SK-N-MC (cell line): ENCODE measurements at regions not wholly inside any gene's neighbourhood (a gene's known extent, or its start where the extent isn't known, plus 50 kb on each side); places are given as distances from the start of the nearest gene placed in this dataset.

Source experiments
- EZH2 ChIP-seq: fragments of 200-600 bp; sonication (generic); IDR thresholded peaks from one replicate; pipeline ENCODE4 v1.6.1; 2017; ENCODE audit warnings: antibody characterized with exemption
- FOXP2 ChIP-seq: optimal IDR thresholded peaks from 2 replicates; pipeline ENCODE3; 2011; ENCODE audit warnings: mild to moderate bottlenecking, moderate library complexity; ENCODE audit not compliant: insufficient read depth; ENCODE audit errors: extremely low read length, control extremely low read depth
- POLR2AphosphoS5 ChIP-seq: IDR thresholded peaks from 2 replicates; pipeline ENCODE4 v1.6.1; 2012; ENCODE audit warnings: mild to moderate bottlenecking, low read depth, low read length, borderline replicate concordance

DNA sequence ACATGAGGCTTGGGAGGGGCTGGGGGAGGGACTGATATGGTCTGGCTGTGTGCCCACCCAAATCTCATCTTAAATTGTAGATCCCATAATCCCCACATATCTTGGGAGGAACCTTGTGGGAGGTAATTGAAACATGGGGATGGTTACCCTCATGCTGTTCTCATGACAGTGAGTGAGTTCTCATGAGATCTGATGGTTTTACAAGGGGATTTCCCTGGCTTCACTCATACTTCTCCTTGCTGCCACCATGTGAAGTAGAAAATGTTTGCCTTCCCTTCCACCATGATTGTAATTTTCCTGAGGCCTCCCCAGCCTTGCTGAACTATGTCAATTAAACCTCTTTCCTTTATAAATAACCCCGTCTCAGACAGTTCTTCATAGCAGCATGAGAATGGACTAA, 362.9 kb downstream of the PCNX1 start:
- TF ChIP-seq POLR2AphosphoS5 (no peak), EZH2 (no peak), FOXP2 (no peak)
